ENCODE measurements at regions not wholly inside any gene's neighbourhood (a gene's known extent, or its start where the extent isn't known, plus 50 kb on each side); places are given as distances from the start of the nearest gene placed in this dataset.

- FAIRE-seq, result no peak
- intact Hi-C loops (cut with micrococcal nuclease; ENCODE audit: unreplicated experiment) (no loop called here), in situ Hi-C loops (cut with MboI) (no loop called here)
- no peak overlapping the region for H2AFZ ChIP-seq (ENCODE audit: control insufficient read depth, low read depth, low read length)
- 12% methylated on average over 4 of the region's 4 CpGs for WGBS (ENCODE audit: insufficient coverage, insufficient replicate concordance, low lambda C conversion rate, missing lambda C conversion rate)
- SMC1A ChIA-PET (ENCODE audit: uncharacterized antibody, unreplicated experiment), result no interaction called here
- RAD21 ChIA-PET (ENCODE audit: unreplicated experiment), result no interaction called here
- POLR2A ChIA-PET, result no interaction called here
- H3K9me3 ChIP-seq (replicated peaks; ENCODE audit: control insufficient read depth, insufficient read depth, low read length), result no peaks in the 10 kb centered on the region
- H4K20me1 ChIP-seq (ENCODE audit: control insufficient read depth, insufficient read depth), result no peaks in the 10 kb centered on the region
- CTCF ChIA-PET, result interaction anchor here (1.2 kb wide), 1 partner anchor 15 kb away, joined by 3 read pairs; no protein-coding TSS in a partner anchor
- H3K4me3 ChIP-seq, result no peak overlapping the region
- no peaks in the 10 kb centered on the region for H3K79me2 ChIP-seq (ENCODE audit: control insufficient read depth, insufficient read depth, low read length)
- no peak for ATAC-seq
- H3K27me3 ChIP-seq (replicated peaks in 1 of 2; ENCODE audit: control insufficient read depth in 2 of 2, insufficient read depth in 2 of 2, low read length in 1 of 2), result peaks cover 0 to 1% of the 10 kb centered on the region in 2 experiments; a peak in 1 of 4 replicates
- BruUV-seq (replicated peaks), result no TSS peak
- no peaks in the 10 kb centered on the region for H3K36me3 ChIP-seq (ENCODE audit: control insufficient read depth in 2 of 2, insufficient read depth in 2 of 2, low read length in 1 of 2)
- no peaks in the 10 kb centered on the region for H3K4me1 ChIP-seq (ENCODE audit: control insufficient read depth, insufficient read depth, low read length)
- H3K9ac ChIP-seq (ENCODE audit: control insufficient read depth, insufficient read depth, low read length), result no peak overlapping the region
- no peak overlapping the region for H3K4me2 ChIP-seq (ENCODE audit: control insufficient read depth, insufficient read depth)
- DNase-seq (ENCODE audit: low read depth, low spot score), result no peak
- H3K27ac ChIP-seq (ENCODE audit: control insufficient read depth, insufficient read depth), result no peak overlapping the region
- TF ChIP-seq ZNF217 (IDR thresholded peaks at IDR 0.05) (no peak), REST (IDR thresholded peaks at IDR 0.05; ENCODE audit: low read depth, low read length) (no peak), SKIL (IDR thresholded peaks at IDR 0.05; ENCODE audit: low read depth, poor library complexity, severe bottlenecking) (no peak), CBX3 (IDR thresholded peaks at IDR 0.05; ENCODE audit: borderline replicate concordance, low read depth) (no peak), ZNF24 (IDR thresholded peaks at IDR 0.05) (no peak), SUPT20H (IDR thresholded peaks at IDR 0.05; ENCODE audit: borderline replicate concordance, control insufficient read depth, low read depth, low read length) (no peak), IRF5 (IDR thresholded peaks at IDR 0.05; ENCODE audit: borderline replicate concordance) (no peak), RELB (IDR thresholded peaks at IDR 0.05; ENCODE audit: low read depth) (no peak), MYC (IDR thresholded peaks at IDR 0.05; ENCODE audit: insufficient read depth, insufficient read length, insufficient replicate concordance, low read length, severe bottlenecking) (no peak), E2F4 (IDR thresholded peaks at IDR 0.05; ENCODE audit: low read depth, low read length) (no peak), SPI1 (IDR thresholded peaks at IDR 0.05; ENCODE audit: borderline replicate concordance, insufficient read depth, low read depth, low read length) (no peak), FOXK2 (IDR thresholded peaks at IDR 0.05) (no peak), SMAD5 (IDR thresholded peaks at IDR 0.05; ENCODE audit: low read depth) (no peak), ASH2L (IDR thresholded peaks at IDR 0.05; ENCODE audit: borderline replicate concordance, low read depth) (no peak), MTA3 (IDR thresholded peaks at IDR 0.05; ENCODE audit: borderline replicate concordance, low read length) (no peak), PAX8 (IDR thresholded peaks at IDR 0.05) (no peak)
These were observed 540.3 kb downstream of the ETS1 start for GRCh38 chr11:128047026-128047425.

Measured in GM12878 (cell line).